HTR-8/SVneo (cell line): ENCODE measurements at regions not wholly inside any gene's neighbourhood (a gene's known extent, or its start where the extent isn't known, plus 50 kb on each side); places are given as distances from the start of the nearest gene placed in this dataset.
A peak's percentile ranks its signal among the peaks of the same experiment; 100 is the strongest.
"Not testable (repeated sequence)": the region's sequence is repeated elsewhere in the genome, so short reads cannot be mapped to it uniquely, and the experiment has no call there.

Source experiments
- DNase-seq: peaks from one replicate; pipeline ENCODE4 v3.0.0; 2011; ENCODE audit warnings: low spot score, mixed read lengths; ENCODE audit not compliant: insufficient read length
- FAIRE-seq: peaks from 2 replicates; lab custom pipeline; 2011; peaks lifted over from hg19 to GRCh38; lab: Jason Lieb, UNC

DNA sequence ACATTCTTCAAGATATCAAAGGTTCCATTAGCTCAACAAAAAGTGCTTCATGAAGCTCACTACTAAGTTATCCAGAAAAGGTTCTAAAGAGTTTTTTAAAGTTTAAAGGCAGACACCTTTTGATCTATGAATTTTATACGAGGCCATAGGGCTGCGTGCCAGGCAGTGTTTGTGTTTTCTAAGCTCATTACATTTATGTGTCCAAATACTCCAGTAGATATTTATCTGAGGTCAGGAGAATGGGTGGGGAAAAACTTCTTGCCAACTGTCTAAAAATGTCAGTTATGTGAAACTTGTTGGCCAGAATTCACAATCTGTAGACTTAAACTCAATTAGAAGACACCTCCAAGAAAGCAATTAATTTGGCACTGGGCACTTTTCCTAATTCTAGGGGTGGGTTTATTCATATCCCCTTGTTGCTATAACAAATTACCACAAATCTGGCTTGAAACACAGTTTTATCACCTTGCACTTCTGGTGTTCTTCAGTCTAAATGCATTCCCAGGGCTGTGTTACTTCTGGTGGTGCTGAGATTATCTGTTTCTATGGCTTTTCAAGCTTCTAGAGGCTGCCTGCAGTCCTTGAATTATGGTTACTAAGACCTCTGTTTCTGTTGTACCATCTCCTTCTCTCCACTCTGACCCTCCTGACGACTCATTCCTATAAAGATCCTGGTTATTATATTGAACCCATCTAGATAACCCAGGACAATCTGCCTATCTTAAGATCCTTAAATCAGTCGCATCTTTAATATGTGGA, 1030.4 kb upstream of the CNTN5 start:
- DNase-seq (no peak), FAIRE-seq (peak; percentile 67)

DNA sequence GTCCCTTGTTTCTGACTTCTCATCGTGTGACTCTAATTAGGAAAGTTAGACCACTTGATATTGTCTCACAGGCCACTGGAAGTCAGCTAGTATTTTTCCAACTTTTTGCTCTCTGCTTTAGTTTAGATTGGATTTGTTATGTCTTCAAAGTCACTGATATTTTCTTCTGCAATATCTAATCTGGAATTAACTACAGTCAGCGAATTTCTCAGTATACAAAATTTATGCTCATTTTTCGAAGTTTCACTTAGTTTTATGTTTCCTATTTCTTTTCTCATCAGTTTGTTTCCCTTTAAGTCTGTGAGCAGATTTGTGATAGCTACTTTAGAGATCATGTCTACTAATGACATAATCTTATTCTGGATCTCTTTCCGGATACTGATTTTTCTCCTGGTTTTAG, 1027.2 kb upstream of the CNTN5 start:
- DNase-seq (no peak), FAIRE-seq (no peak)

DNA sequence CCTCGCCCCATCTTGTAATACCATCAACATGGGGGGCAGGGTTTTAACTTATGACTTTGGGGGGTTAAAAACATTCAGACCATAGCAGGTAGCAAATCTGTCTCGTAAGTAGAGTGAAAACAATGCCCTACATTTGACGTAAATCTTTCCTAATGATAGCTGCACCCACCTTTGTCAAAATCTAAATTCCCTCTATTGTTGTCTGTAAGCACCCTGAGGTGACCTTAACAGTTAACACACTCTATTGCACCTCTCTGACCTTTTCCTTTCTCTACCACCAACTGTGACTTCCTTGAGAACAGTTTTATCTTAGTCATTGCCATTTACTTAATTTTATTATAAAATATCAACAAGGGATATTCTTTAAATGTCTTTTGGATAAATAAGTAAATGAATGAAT, 1024.9 kb upstream of the CNTN5 start:
- DNase-seq (no peak), FAIRE-seq (no peak)

DNA sequence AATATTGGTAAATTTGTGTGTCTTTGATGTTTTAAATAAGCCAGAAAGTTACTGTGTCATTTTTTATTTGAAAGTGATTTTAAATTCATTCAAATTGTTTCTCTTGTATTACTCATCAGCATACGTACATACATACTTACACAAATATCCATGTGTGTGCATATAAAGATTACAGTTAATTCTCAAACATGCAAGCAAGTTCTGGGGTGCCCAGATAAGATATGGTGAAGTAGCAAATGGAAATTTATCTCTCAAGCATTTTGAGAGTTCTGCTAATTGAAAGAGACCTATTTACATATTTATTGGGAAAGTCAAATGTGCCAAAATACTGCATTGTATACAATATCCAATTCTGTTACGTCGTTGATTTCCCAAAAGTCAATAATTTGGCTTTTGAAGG, 1024.0 kb upstream of the CNTN5 start:
- no peak for FAIRE-seq
- DNase-seq, result no peak

DNA sequence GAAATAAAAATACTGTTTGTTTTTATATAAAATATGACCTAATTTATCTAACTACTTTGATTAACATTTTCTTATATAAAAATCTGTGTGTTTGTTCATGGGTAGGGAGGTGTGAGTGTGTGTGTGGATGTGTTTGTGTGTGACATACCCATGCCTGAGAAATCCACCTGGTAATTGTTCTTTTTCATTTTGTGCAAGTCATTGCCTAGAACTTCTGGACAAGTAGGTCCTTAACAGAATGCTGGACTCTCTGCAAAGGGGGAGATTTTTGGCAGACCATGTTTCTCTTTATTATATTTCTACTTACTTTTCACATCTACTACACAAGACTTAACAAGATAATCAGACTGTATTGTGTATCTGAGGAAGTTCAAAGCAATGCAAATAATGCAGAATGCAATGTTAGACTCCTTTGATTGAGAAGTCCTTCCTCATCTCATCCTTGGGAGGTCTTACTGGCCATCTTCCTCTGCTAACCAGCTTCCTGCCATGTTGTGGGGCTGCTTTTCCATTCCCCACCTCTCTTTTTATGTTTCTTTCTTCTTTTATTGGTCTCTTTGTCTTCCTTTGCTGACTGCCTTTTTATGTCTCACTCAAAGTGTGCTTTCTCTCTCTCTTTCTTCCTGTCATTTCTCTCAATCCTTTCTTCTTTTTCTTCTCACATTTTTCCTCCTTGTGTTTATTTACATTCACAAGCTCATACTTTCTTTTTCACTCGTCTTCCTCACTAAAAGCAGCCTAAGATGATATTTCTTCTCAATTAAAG, 1017.0 kb upstream of the CNTN5 start:
- DNase-seq, result no peak
- FAIRE-seq, result no peak

DNA sequence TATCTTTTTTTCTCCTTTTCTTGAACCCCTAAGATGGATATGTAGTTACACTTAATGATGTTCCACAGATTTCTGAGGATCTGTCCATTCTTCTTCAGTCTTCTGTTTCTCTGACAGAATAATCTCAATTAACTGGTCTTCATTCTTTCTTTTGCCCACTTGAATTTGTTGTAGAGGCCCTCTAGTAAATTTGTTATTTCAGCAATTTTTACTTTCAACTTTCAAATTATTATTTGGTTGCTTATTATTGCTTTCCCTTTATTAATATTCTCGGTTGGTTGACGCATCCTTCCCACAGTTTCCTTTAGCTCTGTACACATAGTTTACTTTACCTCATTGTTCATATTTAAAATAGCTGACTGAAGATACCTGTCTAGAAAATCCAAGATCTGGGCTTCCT, 1013.7 kb upstream of the CNTN5 start:
- FAIRE-seq (no peak), DNase-seq (no peak)

DNA sequence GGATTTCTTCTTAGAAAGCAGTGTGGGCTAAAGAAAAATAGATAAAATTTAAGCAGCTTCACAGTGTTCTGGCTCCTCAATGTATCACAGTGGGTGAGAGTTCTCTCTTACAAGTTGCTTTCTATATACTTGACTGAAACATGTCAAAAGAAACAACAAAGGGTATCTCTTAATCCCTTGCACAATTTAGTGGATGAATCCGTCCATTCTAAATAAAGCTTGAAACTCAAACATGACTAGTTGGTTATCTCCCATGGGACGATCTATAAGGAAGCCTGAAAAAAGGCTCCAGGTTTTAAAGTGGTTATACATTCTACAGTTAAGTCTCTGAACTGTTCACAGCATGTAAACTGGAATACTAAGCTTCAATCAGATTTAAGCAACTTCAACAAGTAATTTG, 993.1 kb upstream of the CNTN5 start:
- no peak for FAIRE-seq
- DNase-seq, result no peak

DNA sequence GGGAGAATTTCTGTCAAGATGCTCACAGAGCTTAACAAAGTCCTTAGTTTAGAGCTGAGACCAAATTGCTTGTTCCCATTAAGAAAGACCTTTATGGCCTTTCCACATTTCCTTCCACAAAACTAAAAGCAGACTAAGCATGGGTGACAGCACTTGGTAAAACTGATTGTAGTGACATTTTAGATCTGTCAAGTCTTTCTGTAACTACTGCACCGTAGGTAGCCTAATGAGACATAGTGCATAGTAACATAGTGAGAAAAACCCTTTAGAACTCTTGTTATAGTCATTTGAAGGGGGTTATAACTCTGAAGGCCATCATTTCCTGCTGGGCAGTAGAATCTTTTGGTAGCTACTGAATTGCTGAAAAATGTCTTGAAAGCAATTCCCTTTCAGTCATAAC, 990.9 kb upstream of the CNTN5 start:
- DNase-seq, result no peak
- FAIRE-seq, result no peak

DNA sequence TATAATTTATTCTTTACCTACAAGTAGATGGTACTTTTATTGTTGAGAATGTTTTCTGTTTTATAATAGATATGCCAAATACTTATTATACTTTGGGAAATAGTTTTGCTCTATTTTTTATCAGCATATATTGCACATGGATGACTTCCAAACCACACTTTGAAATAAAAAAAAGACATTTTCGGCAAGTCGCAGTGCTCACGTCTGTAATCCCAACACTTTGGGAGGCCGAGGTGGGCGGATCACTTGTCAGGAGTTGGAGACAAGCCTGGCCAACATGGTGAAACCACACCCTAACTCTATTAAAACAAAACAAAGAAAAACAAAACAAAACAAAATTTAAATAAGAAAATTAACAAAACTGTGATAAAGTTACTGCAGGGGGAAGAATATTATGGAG, 983.9 kb upstream of the CNTN5 start:
- FAIRE-seq (no peak), DNase-seq (no peak)

DNA sequence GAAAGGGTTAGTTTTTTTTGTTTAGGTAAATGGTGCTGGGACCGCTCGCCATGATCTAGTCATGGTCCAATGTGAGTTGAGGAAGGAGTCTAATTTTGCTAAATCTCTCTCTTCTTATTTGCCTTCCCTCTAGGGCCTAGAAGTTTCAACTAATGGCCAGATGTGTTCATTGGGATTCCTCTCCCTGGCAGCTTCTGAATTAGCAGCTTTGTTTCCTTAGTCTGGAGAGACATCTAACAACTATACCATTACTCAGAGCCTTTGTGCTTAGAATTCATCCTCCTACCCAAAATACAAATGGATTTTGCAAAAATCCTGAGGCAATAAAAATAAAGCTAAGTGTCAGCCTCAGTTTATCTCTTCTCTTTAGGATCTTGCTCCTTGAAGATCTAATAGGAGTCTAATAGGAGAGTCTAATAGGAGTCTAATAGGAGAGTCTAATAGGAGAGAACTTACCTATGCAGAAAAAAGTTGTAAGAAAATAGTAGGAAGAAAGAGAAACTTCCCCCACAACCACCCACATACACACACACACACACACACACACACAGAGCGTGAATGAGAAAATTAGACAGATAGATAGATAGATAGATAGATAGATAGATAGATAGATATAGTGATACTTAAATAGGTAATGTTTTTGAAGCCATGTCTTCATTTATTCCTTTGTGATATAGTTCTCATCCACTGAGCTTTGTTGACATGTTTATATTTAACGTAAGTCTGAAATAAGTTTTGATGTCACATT, 980.5 kb upstream of the CNTN5 start:
- no peak for FAIRE-seq
- DNase-seq, result no peak

DNA sequence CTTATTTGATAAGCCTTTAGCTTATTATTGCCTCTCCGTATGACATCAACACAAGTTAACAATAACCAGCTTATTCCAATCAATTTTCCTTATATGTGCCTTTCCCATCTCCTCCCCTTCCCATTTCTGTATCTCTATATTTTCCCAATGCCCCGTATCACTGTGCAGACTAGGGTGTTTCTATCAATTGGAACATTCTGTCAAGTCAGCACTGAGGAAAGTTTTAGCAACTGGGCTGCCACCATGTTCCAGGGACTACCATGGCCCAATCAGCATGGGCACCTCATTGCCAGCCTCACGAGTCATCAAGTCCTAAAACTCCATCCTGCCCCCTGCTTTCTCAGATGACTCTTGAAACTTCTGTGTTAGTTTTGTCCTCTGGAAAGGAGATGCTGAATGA, 973.1 kb upstream of the CNTN5 start:
- FAIRE-seq, result no peak
- DNase-seq, result no peak

DNA sequence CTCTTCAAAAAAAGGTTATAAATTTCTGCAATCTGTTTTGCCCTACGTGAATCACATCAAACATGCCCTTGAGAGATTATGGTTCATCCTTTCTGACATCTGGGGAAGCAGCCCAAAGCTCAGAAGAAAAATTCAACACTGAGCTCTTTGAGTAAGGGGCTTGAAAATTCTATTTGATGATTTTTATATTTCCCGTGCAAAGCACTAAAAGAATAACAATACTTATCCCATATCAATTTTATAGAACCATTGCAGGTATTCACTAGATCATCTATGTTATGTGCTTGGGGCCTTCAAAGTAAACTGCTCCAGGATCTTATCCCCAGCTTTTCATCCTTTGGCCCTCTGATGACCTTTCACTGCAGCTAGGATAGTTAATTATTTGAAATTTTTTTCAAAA, 966.9 kb upstream of the CNTN5 start:
- FAIRE-seq, result no peak
- DNase-seq, result no peak

DNA sequence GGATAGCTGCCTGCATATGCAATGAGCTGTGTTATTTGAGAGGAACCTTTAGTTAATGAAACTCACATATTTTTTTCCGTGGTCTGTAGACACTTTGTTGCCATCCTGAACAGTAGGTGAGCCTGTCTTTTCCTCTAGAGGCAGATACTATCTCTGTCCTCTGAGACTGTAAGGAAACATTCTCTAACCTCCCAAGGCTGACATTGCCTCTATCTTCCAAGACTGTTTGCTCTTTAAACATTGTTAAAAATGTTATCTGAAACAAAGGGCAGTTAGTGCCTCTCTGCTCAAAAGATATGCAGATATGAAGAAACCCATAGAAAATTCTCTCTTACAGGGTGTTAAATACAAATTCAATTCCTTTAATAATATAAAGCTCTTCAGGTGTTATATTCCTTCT, 963.8 kb upstream of the CNTN5 start:
- FAIRE-seq (peak; percentile 38), DNase-seq (no peak)

DNA sequence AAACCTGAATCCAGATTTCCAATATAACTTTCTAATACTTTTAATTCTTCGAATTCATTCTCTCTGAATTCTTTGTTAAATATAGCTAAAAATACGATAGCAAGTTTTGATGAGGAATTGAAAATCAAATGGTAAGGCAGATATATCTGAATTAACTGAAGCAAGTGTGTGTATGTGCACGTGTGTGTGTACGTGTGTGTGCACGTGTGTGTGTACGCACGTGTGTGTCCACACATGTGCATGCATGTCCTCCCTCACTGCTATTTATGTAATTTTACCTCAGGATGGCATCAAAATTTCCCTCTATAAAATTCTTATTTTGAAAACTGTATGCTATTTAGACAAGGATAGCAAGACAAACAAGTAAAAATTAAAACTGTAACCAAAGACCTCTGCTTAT, 961.3 kb upstream of the CNTN5 start:
- FAIRE-seq (no peak), DNase-seq (no peak)

DNA sequence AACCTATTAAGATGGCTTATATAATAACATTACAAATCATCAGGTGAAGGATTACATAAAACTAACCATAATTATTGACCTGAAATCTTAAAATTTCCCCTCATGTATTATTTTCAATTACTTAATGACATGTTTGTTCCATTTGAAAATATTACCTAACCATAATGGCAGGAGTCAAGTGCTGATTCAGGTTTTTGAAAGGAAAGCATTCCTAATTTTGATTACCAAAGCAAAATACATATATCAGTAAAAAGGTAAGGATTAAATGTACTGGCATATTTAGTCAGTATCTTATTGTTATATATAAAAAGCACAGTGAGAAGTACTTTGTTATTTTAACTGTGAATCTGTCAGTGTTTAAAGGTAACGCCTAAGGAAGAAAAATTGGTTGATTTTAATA, 960.0 kb upstream of the CNTN5 start:
- FAIRE-seq (no peak), DNase-seq (no peak)

DNA sequence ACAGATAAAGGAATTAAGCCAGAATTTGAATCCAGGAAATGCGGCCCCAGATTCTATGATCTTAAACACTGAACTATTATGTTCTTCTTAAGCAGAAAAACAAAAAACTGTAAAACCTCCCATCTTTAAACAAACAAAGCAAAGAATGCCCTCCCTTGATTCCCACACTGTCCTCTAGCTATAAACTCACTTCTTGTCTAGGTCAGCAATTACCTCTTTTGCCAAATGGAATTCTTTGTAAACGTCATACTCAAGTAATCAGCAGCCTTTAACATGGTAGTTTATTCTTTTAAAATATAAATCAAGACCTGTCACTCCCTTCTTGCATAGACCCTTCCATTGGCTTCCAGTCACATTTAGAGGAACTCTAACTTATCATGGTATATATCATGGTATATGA, 958.9 kb upstream of the CNTN5 start:
- DNase-seq (no peak), FAIRE-seq (no peak)

DNA sequence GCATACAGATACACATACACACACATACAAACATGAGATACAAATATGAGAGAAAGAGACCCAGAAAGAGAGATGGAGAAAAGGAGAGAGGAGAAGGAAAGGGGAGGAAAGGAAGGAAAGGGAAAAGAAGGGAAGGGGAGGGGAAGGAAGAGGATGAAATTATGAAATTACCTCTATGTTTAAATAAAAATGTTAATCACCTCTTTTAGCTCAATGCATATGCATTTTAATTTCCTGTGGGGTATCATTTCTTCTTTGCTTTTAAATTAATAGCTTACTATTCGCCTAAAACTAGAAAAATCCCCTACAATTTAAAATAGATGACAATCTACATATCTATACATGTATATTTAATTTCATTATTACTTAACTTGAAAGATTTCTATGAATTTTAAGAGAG, 958.0 kb upstream of the CNTN5 start:
- FAIRE-seq (no peak), DNase-seq (no peak)

DNA sequence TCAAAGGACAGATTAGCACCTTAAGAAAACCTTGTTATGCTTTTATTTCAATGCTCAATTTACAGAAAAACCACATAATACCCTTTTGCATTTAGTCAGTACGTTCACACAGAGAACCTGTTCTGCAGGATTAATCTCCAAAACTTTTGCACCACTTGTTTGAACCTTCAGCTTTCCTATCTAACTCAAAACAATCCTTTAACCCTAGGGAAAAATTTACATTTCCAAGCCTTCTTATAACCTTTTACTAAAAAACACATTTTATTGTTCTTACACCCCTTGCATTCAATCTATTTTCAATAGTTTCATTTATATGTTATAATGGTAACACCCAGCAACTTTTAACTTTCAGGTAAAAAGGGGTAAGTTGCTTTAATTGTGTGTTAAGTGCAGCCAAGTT, 952.5 kb upstream of the CNTN5 start:
- FAIRE-seq, result no peak
- DNase-seq, result no peak

DNA sequence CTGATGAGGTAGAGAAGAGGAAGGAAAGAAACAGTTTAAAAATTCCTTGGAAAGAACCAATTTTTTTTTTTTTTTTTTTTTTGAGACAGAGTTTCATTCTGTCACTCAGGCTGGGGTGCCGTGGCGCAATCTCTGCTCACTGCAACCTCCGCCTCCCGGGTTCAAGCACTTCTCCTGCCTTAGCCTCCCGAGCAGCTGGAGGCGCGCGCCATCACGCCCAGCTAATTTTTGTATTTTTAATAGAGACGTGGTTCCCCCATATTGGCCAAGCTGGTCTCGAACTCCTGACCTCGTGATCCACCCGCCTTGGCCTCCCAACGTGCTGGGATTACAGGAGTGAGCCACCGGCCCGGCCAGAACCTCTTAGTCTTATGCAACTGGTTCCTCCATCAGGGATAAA, 951.6 kb upstream of the CNTN5 start:
- FAIRE-seq, DNase-seq: not testable (repeated sequence)

DNA sequence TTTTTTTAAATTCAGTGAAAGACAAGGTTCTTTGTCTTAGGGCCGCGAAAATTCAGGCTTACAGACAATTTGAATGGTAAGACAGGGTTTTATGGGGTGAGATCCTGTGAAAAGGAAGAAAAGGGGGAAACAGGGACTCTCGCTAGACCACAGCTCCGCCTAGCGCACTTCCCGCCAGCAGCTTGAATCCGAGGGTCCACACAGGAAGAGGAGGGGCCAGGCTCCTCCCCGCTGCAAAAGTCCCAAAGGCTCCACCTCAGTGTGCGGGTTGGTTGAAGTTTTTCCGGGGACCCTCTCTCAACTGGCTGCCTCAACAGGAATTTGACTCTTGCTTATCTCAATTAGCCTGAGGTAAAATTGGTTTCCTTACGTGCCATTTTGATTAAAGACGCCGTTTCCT, 950.9 kb upstream of the CNTN5 start:
- no peak for FAIRE-seq
- DNase-seq, result no peak

DNA sequence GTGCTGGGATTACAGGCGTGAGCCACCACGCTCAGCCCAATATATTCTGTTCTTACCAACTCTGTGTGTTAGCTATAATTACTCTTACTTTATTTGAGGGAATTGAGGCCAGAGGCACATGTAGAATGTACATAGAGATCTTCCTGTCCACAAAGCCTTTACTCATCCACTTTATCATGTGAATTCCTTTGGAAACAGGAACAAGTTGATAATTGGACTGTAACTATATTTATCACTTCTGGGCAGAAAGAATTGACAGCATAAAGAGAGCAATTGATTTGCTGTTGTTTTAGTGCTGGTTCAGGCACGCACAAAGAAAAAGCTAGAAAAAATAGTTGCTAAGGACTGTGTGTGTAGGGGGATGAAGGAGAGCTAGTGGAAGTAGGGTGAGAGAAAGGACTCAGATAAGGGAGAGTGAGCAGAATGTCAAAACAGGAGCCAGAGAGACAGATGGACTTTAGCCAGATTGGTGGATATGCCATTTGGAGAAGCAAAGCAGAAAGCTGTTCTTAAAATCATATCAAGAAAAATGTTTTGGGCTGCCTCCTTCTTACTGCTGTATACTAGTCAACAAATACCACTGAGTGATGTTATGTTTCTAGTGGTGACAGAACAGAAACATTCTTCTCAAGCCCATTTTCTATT, 929.8 kb upstream of the CNTN5 start:
- peak; percentile 16 for FAIRE-seq

More for the DNA sequence above, 929.8 kb upstream of the CNTN5 start:
- DNase-seq, result no peak
